Tibial nerve (tissue), 3 donors: ENCODE measurements at regions not wholly inside any gene's neighbourhood (a gene's known extent, or its start where the extent isn't known, plus 50 kb on each side); places are given as distances from the start of the nearest gene placed in this dataset.

Experiments used
- POLR2A ChIP-seq, 2 donors: fragments of 450-650 bp; IDR thresholded peaks; one replicate each; pipeline ENCODE4 v1.6.1; 2017; ENCODE audit warnings: antibody characterized with exemption in 2 of 2, mild to moderate bottlenecking in 2 of 2, moderate library complexity in 2 of 2
- TF ChIP-seq, protein P1 (sequence below), 5 experiments: fragments of 200-600 bp in 3 of 5; fragments of 450-650 bp in 2 of 5; sonication (generic) in 3 of 5; IDR thresholded peaks; one replicate each; pipeline ENCODE4 v1.5.1; 2016 to 2019; ENCODE audit warnings: antibody characterized with exemption in 5 of 5, mild to moderate bottlenecking in 3 of 5, moderate library complexity in 2 of 5

DNA sequence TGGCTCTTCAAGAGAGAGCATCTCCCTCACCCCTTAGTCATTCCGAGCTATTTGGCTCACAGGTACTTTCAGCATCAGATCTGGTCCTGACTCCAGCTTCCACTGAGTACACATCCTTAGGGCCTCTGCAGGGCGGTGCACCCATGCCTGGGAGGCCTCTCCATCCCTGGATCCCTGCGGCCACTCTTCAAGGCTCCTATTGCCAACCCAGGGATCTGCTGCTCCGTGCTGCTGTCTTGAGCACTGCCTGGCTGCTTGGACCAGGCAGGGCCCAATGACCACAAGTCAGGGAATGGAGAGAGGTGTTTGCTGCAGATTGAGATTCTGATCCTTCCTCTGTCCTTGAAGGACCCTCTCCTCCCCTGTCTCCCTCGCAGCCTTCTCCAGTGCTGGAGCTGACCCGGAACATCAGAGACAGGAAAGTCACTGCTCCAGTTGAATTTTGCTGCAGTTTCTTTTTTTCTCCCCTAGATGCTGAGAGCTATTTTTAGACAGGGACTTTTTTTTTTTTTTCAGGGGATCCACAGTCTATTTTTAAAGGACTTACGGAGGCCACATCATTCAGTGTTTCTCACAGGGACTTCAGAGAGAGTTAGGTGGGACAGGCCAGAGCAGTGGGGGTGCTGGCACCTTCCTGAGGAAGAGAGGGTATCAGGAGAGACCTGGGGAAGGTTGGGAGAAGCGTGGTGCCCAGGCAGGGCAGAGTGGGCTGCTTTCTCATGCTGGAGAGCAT, 50.1 kb upstream of the KCNA1 start:
- TF ChIP-seq, protein P1, sequence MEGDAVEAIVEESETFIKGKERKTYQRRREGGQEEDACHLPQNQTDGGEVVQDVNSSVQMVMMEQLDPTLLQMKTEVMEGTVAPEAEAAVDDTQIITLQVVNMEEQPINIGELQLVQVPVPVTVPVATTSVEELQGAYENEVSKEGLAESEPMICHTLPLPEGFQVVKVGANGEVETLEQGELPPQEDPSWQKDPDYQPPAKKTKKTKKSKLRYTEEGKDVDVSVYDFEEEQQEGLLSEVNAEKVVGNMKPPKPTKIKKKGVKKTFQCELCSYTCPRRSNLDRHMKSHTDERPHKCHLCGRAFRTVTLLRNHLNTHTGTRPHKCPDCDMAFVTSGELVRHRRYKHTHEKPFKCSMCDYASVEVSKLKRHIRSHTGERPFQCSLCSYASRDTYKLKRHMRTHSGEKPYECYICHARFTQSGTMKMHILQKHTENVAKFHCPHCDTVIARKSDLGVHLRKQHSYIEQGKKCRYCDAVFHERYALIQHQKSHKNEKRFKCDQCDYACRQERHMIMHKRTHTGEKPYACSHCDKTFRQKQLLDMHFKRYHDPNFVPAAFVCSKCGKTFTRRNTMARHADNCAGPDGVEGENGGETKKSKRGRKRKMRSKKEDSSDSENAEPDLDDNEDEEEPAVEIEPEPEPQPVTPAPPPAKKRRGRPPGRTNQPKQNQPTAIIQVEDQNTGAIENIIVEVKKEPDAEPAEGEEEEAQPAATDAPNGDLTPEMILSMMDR (IDR thresholded peaks at IDR 0.05) = no peak
- TF ChIP-seq POLR2A (IDR thresholded peaks at IDR 0.05) = no peak
